Tibial artery (tissue), 4 donors: ENCODE measurements at regions not wholly inside any gene's neighbourhood (a gene's known extent, or its start where the extent isn't known, plus 50 kb on each side); places are given as distances from the start of the nearest gene placed in this dataset.

Source experiments
- DNase-seq, 2 donors: peaks; one replicate each; pipeline ENCODE4 v3.0.0-alpha.2; 2019
- H3K27ac ChIP-seq, 2 donors: fragments of 200-600 bp; sonication (generic) in 1 of 2; 1 replicate in 1 of 2; 2 replicates in 1 of 2; pipeline ENCODE4 v1.5.1; 2018 to 2019; ENCODE audit warnings: mild to moderate bottlenecking in 1 of 2
- H3K27me3 ChIP-seq, 2 donors: fragments of 200-600 bp; sonication (generic) in 1 of 2; one replicate each; pipeline versions ENCODE4 v1.5.1 to v1.6.0; 2016 to 2019
- H3K36me3 ChIP-seq, 3 donors: fragments of 200-600 bp; sonication (generic) in 2 of 3; one replicate each; pipeline ENCODE4 v1.5.1; 2016 to 2019; ENCODE audit warnings: mild to moderate bottlenecking in 2 of 3
- H3K4me1 ChIP-seq, 4 donors: fragments of 200-600 bp; sonication (generic) in 2 of 4; 1 replicate in 3 of 4; 2 replicates in 1 of 4; pipeline ENCODE4 v1.5.1; 2016 to 2019
- H3K4me3 ChIP-seq, 2 donors: fragments of 200-600 bp; sonication (generic) in 1 of 2; 1 replicate in 1 of 2; 2 replicates in 1 of 2; pipeline ENCODE4 v1.5.1; 2018 to 2019; ENCODE audit warnings: mild to moderate bottlenecking in 2 of 2
- H3K9me3 ChIP-seq, 3 donors: fragments of 200-600 bp; sonication (generic) in 1 of 3; one replicate each; pipeline ENCODE4 v1.5.1; 2016 to 2019
- CTCF ChIP-seq, 2 experiments: fragments of 200-600 bp in 1 of 2; fragments of 450-650 bp in 1 of 2; IDR thresholded peaks; one replicate each; pipeline ENCODE4 v1.5.1; 2017 to 2019; ENCODE audit warnings: antibody characterized with exemption in 2 of 2, mild to moderate bottlenecking in 1 of 2, moderate library complexity in 1 of 2
- intact Hi-C: fragments of 100-400 bp; cut with DNase I; formaldehyde crosslinking; loops from one replicate; pipeline ENCODE4 v1.15.0; 2023; ENCODE audit warnings: low total_unique reads

- Histone ChIP-seq H3K4me1 (peaks cover 0 to 11% (median 2%) of the 10 kb centered on the region in 4 donors), H3K36me3 (no peaks in the 10 kb centered on the region), H3K9me3 (no peaks in the 10 kb centered on the region), H3K27me3 (no peaks in the 10 kb centered on the region), H3K4me3 (no peak overlapping the region), H3K27ac (no peak overlapping the region)
- no peak for TF ChIP-seq CTCF (IDR thresholded peaks at IDR 0.05)
- no peak for DNase-seq
- intact Hi-C loops: no loop called here
These were observed 124.1 kb upstream of the IGFBP7 start for GRCh38 chr4:57234252-57234775.

- no peaks in the 10 kb centered on the region for H3K36me3 ChIP-seq
- TF ChIP-seq CTCF (IDR thresholded peaks at IDR 0.05): no peak
- H3K27me3 ChIP-seq: no peaks in the 10 kb centered on the region
- no peak for DNase-seq
- intact Hi-C loops: no loop called here
- no peak overlapping the region for H3K4me3 ChIP-seq
- no peak overlapping the region for H3K27ac ChIP-seq
- no peaks in the 10 kb centered on the region for H3K9me3 ChIP-seq
- H3K4me1 ChIP-seq: peaks cover 0 to 11% (median 2%) of the 10 kb centered on the region in 4 donors
These were observed 123.2 kb upstream of the IGFBP7 start for GRCh38 chr4:57233386-57233785.

- intact Hi-C loops: no loop called here
- no peaks in the 10 kb centered on the region for H3K9me3 ChIP-seq
- TF ChIP-seq CTCF (IDR thresholded peaks at IDR 0.05): no peak
- no peak overlapping the region for H3K27ac ChIP-seq
- no peak overlapping the region for H3K4me3 ChIP-seq
- H3K27me3 ChIP-seq: no peaks in the 10 kb centered on the region
- H3K4me1 ChIP-seq: peaks cover 0 to 11% (median 2%) of the 10 kb centered on the region in 4 donors
- no peak for DNase-seq
- H3K36me3 ChIP-seq: no peaks in the 10 kb centered on the region
These were observed 121.6 kb upstream of the IGFBP7 start for GRCh38 chr4:57231781-57232180.

- Histone ChIP-seq H3K4me1 (no peaks in the 10 kb centered on the region), H3K36me3 (no peaks in the 10 kb centered on the region), H3K9me3 (no peaks in the 10 kb centered on the region), H3K27ac (no peak overlapping the region), H3K4me3 (no peak overlapping the region), H3K27me3 (no peaks in the 10 kb centered on the region)
- DNase-seq: no peak
- intact Hi-C loops: no loop called here
- TF ChIP-seq CTCF (IDR thresholded peaks at IDR 0.05): no peak
These were observed 110.5 kb upstream of the IGFBP7 start for GRCh38 chr4:57220734-57221133.

GRCh38 chr4:57220172-57220571, 110.0 kb upstream of the IGFBP7 start:
- Histone ChIP-seq H3K9me3 (no peaks in the 10 kb centered on the region), H3K36me3 (no peaks in the 10 kb centered on the region), H3K27ac (no peak overlapping the region), H3K4me1 (no peaks in the 10 kb centered on the region), H3K27me3 (no peaks in the 10 kb centered on the region), H3K4me3 (no peak overlapping the region)
- no peak for DNase-seq
- intact Hi-C loops: no loop called here
- TF ChIP-seq CTCF (IDR thresholded peaks at IDR 0.05): no peak

GRCh38 chr4:57219431-57219830, 109.2 kb upstream of the IGFBP7 start:
- intact Hi-C loops: no loop called here
- TF ChIP-seq CTCF (IDR thresholded peaks at IDR 0.05): no peak
- no peaks in the 10 kb centered on the region for H3K27me3 ChIP-seq
- H3K9me3 ChIP-seq: no peaks in the 10 kb centered on the region
- H3K4me1 ChIP-seq: no peaks in the 10 kb centered on the region
- H3K36me3 ChIP-seq: no peaks in the 10 kb centered on the region
- no peak overlapping the region for H3K4me3 ChIP-seq
- no peak for DNase-seq
- no peak overlapping the region for H3K27ac ChIP-seq
